H1 (cell line): ENCODE measurements at regions not wholly inside any gene's neighbourhood (a gene's known extent, or its start where the extent isn't known, plus 50 kb on each side); places are given as distances from the start of the nearest gene placed in this dataset.

Experiments
- CTCF ChIA-PET: fragments of 300-600 bp; sonication (Branson Sonifier 250); formaldehyde crosslinking; loops from one replicate; lab custom pipeline; 2021; ENCODE audit not compliant: partially characterized antibody; lab: Charles Lee
- POLR2A ChIA-PET: fragments of 300-600 bp; sonication (Branson Sonifier 250); formaldehyde crosslinking; loops from one replicate; lab custom pipeline; 2021; ENCODE audit warnings: inconsistent platforms; ENCODE audit not compliant: partially characterized antibody; lab: Charles Lee
- DNase-seq, 2 experiments: peaks; one replicate each; pipeline versions ENCODE4 v3.0.0 to v3.0.0-alpha.2; 2010 to 2022; ENCODE audit warnings: low spot score in 2 of 2, low read depth in 1 of 2, mixed read lengths in 1 of 2
- FAIRE-seq: peaks from 2 replicates; lab custom pipeline; 2011; peaks lifted over from hg19 to GRCh38; lab: Jason Lieb, UNC
- H2AFZ ChIP-seq: 2 replicates; pipeline ENCODE4 v1.8.1; 2012; ENCODE audit warnings: low read length, inconsistent platforms
- H2AK5ac ChIP-seq: 2 replicates; pipeline ENCODE4 v1.6.1; 2013; ENCODE audit warnings: low read depth, low read length
- H2BK120ac ChIP-seq: replicated peaks from 2 replicates; pipeline ENCODE3; 2013; ENCODE audit warnings: low read depth, low read length, inconsistent platforms
- H2BK12ac ChIP-seq: 2 replicates; pipeline ENCODE4 v1.6.1; 2013; ENCODE audit warnings: low read depth, low read length
- H2BK15ac ChIP-seq: 2 replicates; pipeline ENCODE4 v1.6.1; 2013; ENCODE audit warnings: low read length
- H2BK20ac ChIP-seq: 2 replicates; pipeline ENCODE4 v1.6.1; 2013; ENCODE audit warnings: low read length
- H2BK5ac ChIP-seq: 2 replicates; pipeline ENCODE4 v1.6.1; 2013; ENCODE audit warnings: low read depth, low read length
- H3K14ac ChIP-seq: 2 replicates; pipeline ENCODE4 v1.6.1; 2013; ENCODE audit warnings: inconsistent platforms; ENCODE audit not compliant: insufficient read length
- H3K18ac ChIP-seq: 2 replicates; pipeline ENCODE4 v1.6.1; 2013; ENCODE audit warnings: low read length; ENCODE audit errors: extremely low read depth
- H3K23ac ChIP-seq: 2 replicates; pipeline ENCODE4 v1.6.1; 2013; ENCODE audit warnings: inconsistent platforms; ENCODE audit not compliant: insufficient read length
- H3K23me2 ChIP-seq: 2 replicates; pipeline ENCODE4 v1.6.1; 2013; ENCODE audit warnings: low read depth, low read length
- H3K27ac ChIP-seq: 2 replicates; pipeline ENCODE4 v1.6.1; 2011; ENCODE audit warnings: low read depth, low read length, inconsistent platforms
- H3K27me3 ChIP-seq, 4 experiments: replicated peaks in 1 of 4; 1 replicate in 1 of 4; 2 replicates in 3 of 4; pipeline versions ENCODE4 v1.6.1 to v1.8.1; 2011 to 2013; ENCODE audit warnings: low read length in 3 of 4, mild to moderate bottlenecking in 3 of 4, inconsistent platforms in 2 of 4, mixed read lengths in 2 of 4, moderate library complexity in 1 of 4; ENCODE audit not compliant: control insufficient read depth in 3 of 4, insufficient read depth in 3 of 4; ENCODE audit errors: extremely low read depth in 1 of 4
- H3K36me3 ChIP-seq, 4 experiments: 2 replicates each; pipeline versions ENCODE4 v1.6.1 to v1.8.1; 2011 to 2013; ENCODE audit warnings: mild to moderate bottlenecking in 4 of 4, low read length in 3 of 4, moderate library complexity in 2 of 4, control low read depth in 1 of 4, inconsistent platforms in 1 of 4; ENCODE audit not compliant: insufficient read depth in 4 of 4, control insufficient read depth in 2 of 4
- H3K4ac ChIP-seq: replicated peaks from 2 replicates; pipeline ENCODE3; 2013; ENCODE audit warnings: low read length, low read depth, mixed read lengths, inconsistent platforms; ENCODE audit not compliant: insufficient read length
- H3K4me1 ChIP-seq, 4 experiments: replicated peaks in 1 of 4; 1 replicate in 1 of 4; 2 replicates in 3 of 4; pipeline versions ENCODE4 v1.6.1 to v1.8.1; 2011 to 2013; ENCODE audit warnings: low read length in 3 of 4, inconsistent platforms in 2 of 4, mixed read lengths in 1 of 4; ENCODE audit not compliant: insufficient read depth in 4 of 4, control insufficient read depth in 3 of 4
- H3K4me2 ChIP-seq, 2 experiments: 2 replicates each; pipeline versions ENCODE4 v1.6.1 to v1.8.1; 2011 to 2013; ENCODE audit warnings: low read depth in 2 of 2, low read length in 2 of 2, control low read depth in 1 of 2, inconsistent platforms in 1 of 2, mild to moderate bottlenecking in 1 of 2; ENCODE audit not compliant: insufficient read depth in 1 of 2
- H3K4me3 ChIP-seq, 4 experiments: fragments of 200-600, 300-600 bp in 1 of 4; sonication (generic), shearing (Covaris generic), sonication (Bioruptor Twin) in 1 of 4; 2 replicates each; pipeline versions ENCODE4 v1.5.1 to v1.8.1; 2011 to 2016; ENCODE audit warnings: low read length in 4 of 4, low read depth in 3 of 4, control low read depth in 2 of 4, inconsistent platforms in 2 of 4, mild to moderate bottlenecking in 2 of 4, mixed read lengths in 1 of 4, moderate library complexity in 1 of 4; ENCODE audit not compliant: insufficient read depth in 2 of 4; ENCODE audit errors: extremely low read depth in 1 of 4
- H3K56ac ChIP-seq: replicated peaks from 2 replicates; pipeline ENCODE3; 2013; ENCODE audit warnings: low read depth, mild to moderate bottlenecking, mixed read lengths, low read length, inconsistent platforms; ENCODE audit not compliant: insufficient read length
- H3K79me1 ChIP-seq: 2 replicates; pipeline ENCODE4 v1.6.1; 2013; ENCODE audit warnings: low read depth, low read length, control low read depth
- H3K79me2 ChIP-seq, 2 experiments: 2 replicates each; pipeline versions ENCODE4 v1.6.1 to v1.8.1; 2012 to 2013; ENCODE audit warnings: low read length in 2 of 2, mild to moderate bottlenecking in 2 of 2, inconsistent platforms in 1 of 2; ENCODE audit not compliant: insufficient read depth in 2 of 2, control insufficient read depth in 1 of 2
- H3K9ac ChIP-seq, 4 experiments: replicated peaks in 1 of 4; 1 replicate in 1 of 4; 2 replicates in 3 of 4; pipeline versions ENCODE4 v1.6.1 to v1.8.1; 2011 to 2013; ENCODE audit warnings: low read depth in 3 of 4, low read length in 3 of 4, control low read depth in 2 of 4, mild to moderate bottlenecking in 2 of 4, moderate library complexity in 2 of 4, inconsistent platforms in 1 of 4; ENCODE audit errors: extremely low read depth in 1 of 4
- H3K9me3 ChIP-seq, 2 experiments: 2 replicates each; pipeline versions ENCODE4 v1.6.1 to v1.8.1; 2012 to 2013; ENCODE audit warnings: mild to moderate bottlenecking in 2 of 2, moderate library complexity in 2 of 2, control low read depth in 1 of 2, inconsistent platforms in 1 of 2, low read depth in 1 of 2, low read length in 1 of 2, mixed read lengths in 1 of 2; ENCODE audit not compliant: insufficient read depth in 2 of 2
- H4K20me1 ChIP-seq, 2 experiments: replicated peaks in 1 of 2; 2 replicates each; pipeline versions ENCODE3 to v1.8.1; 2011 to 2013; ENCODE audit warnings: inconsistent platforms in 2 of 2, low read length in 2 of 2, mild to moderate bottlenecking in 1 of 2; ENCODE audit not compliant: insufficient read depth in 2 of 2, control insufficient read depth in 1 of 2
- H4K5ac ChIP-seq: 2 replicates; pipeline ENCODE4 v1.6.1; 2013; ENCODE audit warnings: low read length, low read depth, mixed read lengths, inconsistent platforms; ENCODE audit not compliant: insufficient read length
- H4K8ac ChIP-seq: 2 replicates; pipeline ENCODE4 v1.8.0; 2013; ENCODE audit warnings: mild to moderate bottlenecking, moderate library complexity, low read length, inconsistent platforms; ENCODE audit not compliant: insufficient read depth; ENCODE audit errors: extremely low read depth
- H4K91ac ChIP-seq: replicated peaks from 2 replicates; pipeline ENCODE3; 2013; ENCODE audit warnings: low read length, mixed read lengths, inconsistent platforms; ENCODE audit not compliant: insufficient read length
- CHD1 ChIP-seq: IDR thresholded peaks from 2 replicates; pipeline ENCODE4 v1.6.1; 2012; ENCODE audit warnings: low read depth, low read length, improper control_type of control experiment
- MAFK ChIP-seq: IDR thresholded peaks from 2 replicates; pipeline ENCODE4 v1.6.1; 2012; ENCODE audit warnings: low read depth, mild to moderate bottlenecking, improper control_type of control experiment, low read length
- RAD21 ChIP-seq, 2 experiments: IDR thresholded peaks in 1 of 2; conservative IDR thresholded peaks in 1 of 2; 2 replicates each; pipeline ENCODE4 v1.6.1; 2011; ENCODE audit warnings: low read depth in 2 of 2, low read length in 2 of 2, improper control_type of control experiment in 1 of 2, inconsistent platforms in 1 of 2, mild to moderate bottlenecking in 1 of 2, moderate library complexity in 1 of 2
- SRF ChIP-seq: IDR thresholded peaks from 2 replicates; pipeline ENCODE4 v1.6.1; 2011; ENCODE audit warnings: mild to moderate bottlenecking, low read depth, low read length, moderate library complexity
- WGBS, 2 experiments: shearing (Covaris generic) in 1 of 2; methylation state at CpG; one replicate each; pipeline versions ENCODE4 v1.1.6 to v1.1.7; 2013 to 2015; ENCODE audit warnings: low lambda C conversion rate in 2 of 2, mixed read lengths in 2 of 2, inconsistent platforms in 1 of 2, low coverage in 1 of 2, missing lambda C conversion rate in 1 of 2; ENCODE audit not compliant: insufficient replicate concordance in 2 of 2, insufficient coverage in 1 of 2, insufficient read length in 1 of 2; ENCODE audit errors: extremely low coverage in 1 of 2, missing lambda C conversion rate in 1 of 2; 5-methylcytosine and 5-hydroxymethylcytosine counted together
- TF ChIP-seq, protein P1 (sequence below): IDR thresholded peaks from 2 replicates; pipeline ENCODE4 v1.6.1; 2011; ENCODE audit warnings: low read length, improper control_type of control experiment

DNA sequence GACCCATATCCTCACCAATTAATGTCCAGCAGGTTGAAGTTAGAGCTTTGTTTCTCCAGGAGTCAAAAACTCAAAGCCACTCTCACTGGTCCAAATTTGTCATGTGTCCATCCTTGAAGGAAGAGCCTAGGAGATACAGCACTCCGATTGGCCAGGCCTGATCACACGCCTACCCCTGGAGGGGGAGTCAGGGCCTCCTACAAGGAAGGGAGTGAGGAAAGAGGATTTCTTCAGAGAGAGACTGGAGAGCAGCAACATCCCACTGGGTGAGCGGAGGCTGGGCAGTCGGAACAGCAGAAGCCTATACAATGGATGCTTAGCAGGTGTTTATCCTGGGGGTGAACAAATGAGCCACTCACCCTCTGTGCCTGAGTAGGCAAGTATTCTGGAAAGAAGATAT lies 113.9 kb downstream of the TRIM29 start:
- DNase-seq: peak in 1 of 2 experiments; percentile 46
- no peaks in the 10 kb centered on the region for H4K20me1 ChIP-seq
- H2BK15ac ChIP-seq: no peak overlapping the region
- no peak overlapping the region; the same call in 1 of the 2 replicates for H2BK12ac ChIP-seq
- H4K5ac ChIP-seq: no peak overlapping the region
- H3K36me3 ChIP-seq: no peaks in the 10 kb centered on the region
- H3K23ac ChIP-seq: no peak overlapping the region
- H3K18ac ChIP-seq: no peak overlapping the region
- peak overlapping the region; percentile 3; the same call in 1 of the 2 replicates for H2BK5ac ChIP-seq
- H3K27ac ChIP-seq: no peak overlapping the region
- H3K4me2 ChIP-seq: peak overlapping the region in 1 of 2 experiments; percentile 50; a peak in 2 of 4 replicates
- WGBS, 2 experiments: 77% methylated on average over 4 of the region's 4 CpGs; no CpG with 5 or more reads in 1 of the 2 experiments
- peaks cover 0 to 2% (median under 1%) of the 10 kb centered on the region in 4 experiments; a peak in 1 of 7 replicates for H3K27me3 ChIP-seq
- no peak overlapping the region for H2BK120ac ChIP-seq
- ChIA-PET POLR2A (interaction anchor here (0.9 to 2.6 kb wide), 4 partner anchors 11 to 32 kb away, joined by 3 to 6 read pairs (median 4); no protein-coding TSS in a partner anchor), CTCF (interaction anchor here (0.7 to 1.9 kb wide), 17 partner anchors 9 to 543 kb away, joined by 3 to 8 read pairs (median 3); no protein-coding TSS in a partner anchor)
- H3K14ac ChIP-seq: no peak overlapping the region
- peaks cover 4 to 20% (median 13%) of the 10 kb centered on the region in 4 experiments for H3K4me1 ChIP-seq
- no peak overlapping the region for H4K8ac ChIP-seq
- H4K91ac ChIP-seq: peak overlapping the region; percentile 20
- 0 out of 2 replicates have a peak overlapping the region, but pooled peaks have one; percentile 6 for H2BK20ac ChIP-seq
- TF ChIP-seq, protein P1, sequence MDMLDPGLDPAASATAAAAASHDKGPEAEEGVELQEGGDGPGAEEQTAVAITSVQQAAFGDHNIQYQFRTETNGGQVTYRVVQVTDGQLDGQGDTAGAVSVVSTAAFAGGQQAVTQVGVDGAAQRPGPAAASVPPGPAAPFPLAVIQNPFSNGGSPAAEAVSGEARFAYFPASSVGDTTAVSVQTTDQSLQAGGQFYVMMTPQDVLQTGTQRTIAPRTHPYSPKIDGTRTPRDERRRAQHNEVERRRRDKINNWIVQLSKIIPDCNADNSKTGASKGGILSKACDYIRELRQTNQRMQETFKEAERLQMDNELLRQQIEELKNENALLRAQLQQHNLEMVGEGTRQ: peak; percentile 75
- TF ChIP-seq RAD21 (IDR thresholded peaks at IDR 0.05 in 1 of 2, conservative IDR thresholded peaks at IDR 0.05 in 1 of 2; ENCODE audit: low read depth in 2 of 2, low read length in 2 of 2): no peak
- TF ChIP-seq CHD1: no peak
- no peak for TF ChIP-seq MAFK
- TF ChIP-seq SRF: no peak
- H2AK5ac ChIP-seq: no peak overlapping the region
- no peak overlapping the region for H3K4me3 ChIP-seq
- H3K23me2 ChIP-seq: no peaks in the 10 kb centered on the region
- no peak overlapping the region for H2AFZ ChIP-seq
- no peak overlapping the region for H3K56ac ChIP-seq
- FAIRE-seq: no peak
- no peak overlapping the region for H3K4ac ChIP-seq
- H3K79me2 ChIP-seq: no peaks in the 10 kb centered on the region
- H3K9me3 ChIP-seq: no peaks in the 10 kb centered on the region
- no peaks in the 10 kb centered on the region for H3K79me1 ChIP-seq
- H3K9ac ChIP-seq: no peak overlapping the region
